Sigmoid colon (tissue), 6 donors: ENCODE measurements at regions not wholly inside any gene's neighbourhood (a gene's known extent, or its start where the extent isn't known, plus 50 kb on each side); places are given as distances from the start of the nearest gene placed in this dataset.

ENCODE experiments used
- DNase-seq: peaks from one replicate; pipeline ENCODE4 v3.0.0-alpha.2; 2019
- H3K27ac ChIP-seq, 4 donors: fragments of 200-600 bp; sonication (generic); one replicate each; pipeline ENCODE4 v1.5.1; 2016 to 2019; ENCODE audit warnings: mild to moderate bottlenecking in 1 of 4
- H3K27me3 ChIP-seq, 3 donors: fragments of 200-600 bp; sonication (generic); one replicate each; pipeline ENCODE4 v1.5.1; 2019; ENCODE audit warnings: mild to moderate bottlenecking in 1 of 3
- H3K36me3 ChIP-seq, 4 donors: fragments of 200-600 bp; sonication (generic); one replicate each; pipeline ENCODE4 v1.5.1; 2016 to 2019
- H3K4me1 ChIP-seq, 4 donors: fragments of 200-600 bp; sonication (generic); one replicate each; pipeline ENCODE4 v1.5.1; 2017 to 2019
- H3K4me3 ChIP-seq, 4 donors: fragments of 200-600 bp; sonication (generic); one replicate each; pipeline ENCODE4 v1.5.1; 2017 to 2019; ENCODE audit warnings: mild to moderate bottlenecking in 2 of 4, moderate library complexity in 1 of 4
- H3K9me3 ChIP-seq, 4 donors: fragments of 200-600 bp in 3 of 4; sonication (generic) in 3 of 4; one replicate each; pipeline versions ENCODE4 v1.5.1 to v1.6.1; 2013 to 2019
- CTCF ChIP-seq, 4 experiments: fragments of 450-650 bp in 3 of 4; fragments of 200-600 bp in 1 of 4; IDR thresholded peaks; one replicate each; pipeline ENCODE4 v1.5.1; 2016 to 2019; ENCODE audit warnings: antibody characterized with exemption in 4 of 4, mild to moderate bottlenecking in 3 of 4, moderate library complexity in 2 of 4
- EP300 ChIP-seq, 4 donors: sonication (generic); formaldehyde crosslinking; IDR thresholded peaks; one replicate each; pipeline ENCODE4 v1.6.1; 2017; ENCODE audit warnings: antibody characterized with exemption in 4 of 4
- POLR2A ChIP-seq, 2 donors: fragments of 450-650 bp; IDR thresholded peaks; one replicate each; pipeline ENCODE4 v1.6.1; 2016; ENCODE audit warnings: antibody characterized with exemption in 2 of 2, mild to moderate bottlenecking in 2 of 2, moderate library complexity in 2 of 2
- POLR2AphosphoS5 ChIP-seq, 4 donors: sonication (generic); formaldehyde crosslinking; IDR thresholded peaks; one replicate each; pipeline ENCODE4 v1.6.1; 2017; ENCODE audit warnings: antibody characterized with exemption in 4 of 4
- WGBS, 2 donors: extraction: QIAGEN DNeasy Blood & Tissue Kit; methylation state at CpG; one replicate each; pipeline ENCODE4 v1.1.7; 2013; 5-methylcytosine and 5-hydroxymethylcytosine counted together
- intact Hi-C: fragments of 100-400 bp; cut with DNase I; formaldehyde crosslinking; loops from one replicate; pipeline ENCODE4 v1.15.1; 2023
- donor health status: healthy with polysubstance abuse.
- donor health status: healthy.

DNA sequence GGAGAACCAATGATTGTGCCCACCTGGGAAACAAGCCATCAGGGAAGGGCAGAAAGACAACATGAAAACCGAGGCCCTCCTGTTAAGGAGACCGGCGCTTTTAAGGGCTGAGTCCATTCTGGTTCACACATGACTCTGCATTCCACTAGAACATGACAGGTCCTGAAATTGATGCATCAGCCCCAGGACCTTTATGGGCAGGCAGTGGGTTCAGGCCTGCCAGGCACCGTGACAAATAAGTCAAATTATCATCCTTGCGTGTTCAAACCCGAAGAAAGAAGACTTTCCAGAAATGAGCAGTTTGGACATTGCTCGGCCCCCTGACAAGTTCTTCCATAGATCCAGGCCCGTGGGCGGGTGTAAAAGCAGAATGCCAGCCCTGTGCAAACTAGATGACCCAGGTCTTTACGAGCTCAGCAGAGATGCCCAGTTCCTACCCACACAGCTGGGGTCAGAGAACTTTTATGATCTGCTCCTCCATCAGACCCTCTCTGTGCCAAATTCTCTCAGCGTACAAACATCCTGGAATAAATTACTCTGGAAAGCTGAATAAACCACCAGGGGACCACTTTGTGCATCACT, 295.5 kb upstream of the WWC1 start:
- no peak for DNase-seq

DNA sequence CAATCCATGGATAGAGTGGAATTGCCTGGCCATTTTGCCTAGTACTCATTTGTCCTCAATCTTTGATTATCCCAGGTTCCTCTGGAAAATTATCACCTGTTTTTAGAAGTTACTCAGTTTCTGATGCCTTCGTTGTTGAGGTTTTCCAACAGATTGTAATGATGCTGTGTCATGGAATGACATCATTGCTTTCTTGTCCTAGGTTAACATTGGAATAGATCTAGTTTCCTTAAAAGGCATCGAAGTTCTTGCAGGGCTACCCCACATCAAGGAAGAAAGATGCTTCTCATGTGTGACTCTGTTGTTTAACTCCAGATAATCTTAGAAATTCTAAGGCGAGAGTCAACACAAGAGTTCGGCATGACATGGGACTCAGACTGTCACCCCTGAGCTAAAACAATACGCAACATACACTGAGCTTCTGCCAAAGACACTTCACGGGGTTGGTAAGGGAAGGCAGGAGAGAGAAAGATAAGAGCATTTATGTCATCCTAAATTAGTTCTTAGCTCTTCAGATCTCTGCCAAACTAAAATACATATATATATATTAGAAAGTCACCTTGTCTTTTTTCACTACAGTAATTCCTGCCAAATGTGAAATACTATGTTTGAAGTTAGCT, 293.2 kb upstream of the WWC1 start:
- Histone ChIP-seq H3K36me3 (no peaks in the 10 kb centered on the region), H3K9me3 (no peaks in the 10 kb centered on the region), H3K27ac (no peak overlapping the region), H3K4me1 (peaks cover 0 to 2% (median 0%) of the 10 kb centered on the region in 4 donors), H3K4me3 (no peak overlapping the region), H3K27me3 (no peaks in the 10 kb centered on the region)
- TF ChIP-seq POLR2A (IDR thresholded peaks at IDR 0.05): no peak
- no peak for TF ChIP-seq EP300 (IDR thresholded peaks at IDR 0.05)
- no peak for TF ChIP-seq POLR2AphosphoS5 (IDR thresholded peaks at IDR 0.05)
- intact Hi-C loops: no loop called here
- DNase-seq: no peak
- WGBS, 2 donors: 84 to 87% methylated on average over 6 of the region's 6 CpGs

More for the DNA sequence above, 295.5 kb upstream of the WWC1 start:
- WGBS, 2 donors: 85 to 89% methylated on average over 11 of the region's 11 CpGs
- H3K9me3 ChIP-seq: no peaks in the 10 kb centered on the region
- H3K4me3 ChIP-seq: no peak overlapping the region
- H3K36me3 ChIP-seq: no peaks in the 10 kb centered on the region
- TF ChIP-seq CTCF (IDR thresholded peaks at IDR 0.05) (no peak), EP300 (IDR thresholded peaks at IDR 0.05) (no peak), POLR2AphosphoS5 (IDR thresholded peaks at IDR 0.05) (no peak), POLR2A (IDR thresholded peaks at IDR 0.05) (no peak)
- peaks cover 0 to 2% (median 0%) of the 10 kb centered on the region in 4 donors for H3K4me1 ChIP-seq
- intact Hi-C loops: no loop called here
- no peaks in the 10 kb centered on the region for H3K27me3 ChIP-seq
- H3K27ac ChIP-seq: no peak overlapping the region

- intact Hi-C loops: no loop called here
Observed at GRCh38 chr5:167999182-167999581, 292.3 kb upstream of the WWC1 start.

DNA sequence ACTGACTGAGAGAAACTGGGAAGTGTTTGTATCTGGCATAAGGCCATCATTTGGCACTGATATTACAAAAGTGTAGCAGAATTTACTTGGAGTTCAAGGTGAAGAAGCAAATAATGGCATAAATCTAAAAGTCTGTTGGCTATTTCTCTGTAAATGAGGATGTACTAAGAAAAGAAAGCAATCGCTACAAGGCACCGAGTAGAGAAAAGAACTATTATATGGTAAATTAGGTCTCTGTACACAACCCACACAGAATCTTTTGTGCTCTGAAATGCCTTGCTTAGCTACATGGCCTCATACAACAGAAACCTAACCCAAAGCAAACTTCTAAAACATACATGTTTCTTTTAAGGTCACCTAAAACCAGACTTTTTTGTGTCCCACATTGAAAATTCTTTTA, 290.1 kb upstream of the WWC1 start:
- Histone ChIP-seq H3K4me3 (no peak overlapping the region), H3K27ac (no peak overlapping the region), H3K4me1 (peaks cover 0 to 2% (median 0%) of the 10 kb centered on the region in 4 donors), H3K9me3 (no peaks in the 10 kb centered on the region), H3K36me3 (no peaks in the 10 kb centered on the region), H3K27me3 (no peaks in the 10 kb centered on the region)
- intact Hi-C loops: no loop called here
- DNase-seq: no peak
- WGBS, 2 donors: 87 to 97% methylated on average over 2 of the region's 2 CpGs
- TF ChIP-seq POLR2A (IDR thresholded peaks at IDR 0.05): no peak
- no peak for TF ChIP-seq POLR2AphosphoS5 (IDR thresholded peaks at IDR 0.05)
- no peak for TF ChIP-seq EP300 (IDR thresholded peaks at IDR 0.05)
- no peak for TF ChIP-seq CTCF (IDR thresholded peaks at IDR 0.05)

More at GRCh38 chr5:167999182-167999581, 292.3 kb upstream of the WWC1 start:
- DNase-seq: no peak
- Histone ChIP-seq H3K36me3 (no peaks in the 10 kb centered on the region), H3K4me3 (no peak overlapping the region), H3K4me1 (peaks cover 0 to 2% (median 0%) of the 10 kb centered on the region in 4 donors), H3K27ac (no peak overlapping the region), H3K9me3 (no peaks in the 10 kb centered on the region), H3K27me3 (no peaks in the 10 kb centered on the region)
- no peak for TF ChIP-seq POLR2A (IDR thresholded peaks at IDR 0.05)
- TF ChIP-seq CTCF (IDR thresholded peaks at IDR 0.05): no peak
- TF ChIP-seq POLR2AphosphoS5 (IDR thresholded peaks at IDR 0.05): no peak
- TF ChIP-seq EP300 (IDR thresholded peaks at IDR 0.05): no peak
- WGBS, 2 donors: 77 to 87% methylated on average over 2 of the region's 2 CpGs

- no peaks in the 10 kb centered on the region for H3K27me3 ChIP-seq
- TF ChIP-seq POLR2AphosphoS5 (IDR thresholded peaks at IDR 0.05) (no peak), POLR2A (IDR thresholded peaks at IDR 0.05) (no peak), CTCF (IDR thresholded peaks at IDR 0.05) (no peak), EP300 (IDR thresholded peaks at IDR 0.05) (no peak)
- no peaks in the 10 kb centered on the region for H3K9me3 ChIP-seq
- H3K27ac ChIP-seq: no peak overlapping the region
- no peak overlapping the region for H3K4me3 ChIP-seq
- H3K4me1 ChIP-seq: peaks cover 0 to 2% (median 0%) of the 10 kb centered on the region in 4 donors
- WGBS, 2 donors: 83 to 85% methylated on average over 4 of the region's 4 CpGs
- DNase-seq: no peak
- intact Hi-C loops: no loop called here
- no peaks in the 10 kb centered on the region for H3K36me3 ChIP-seq
Observed at GRCh38 chr5:168002116-168002515, 289.3 kb upstream of the WWC1 start.
